Parathyroid adenoma (tissue), 2 donors: ENCODE measurements at regions not wholly inside any gene's neighbourhood (a gene's known extent, or its start where the extent isn't known, plus 50 kb on each side); places are given as distances from the start of the nearest gene placed in this dataset.

Experiments used
- H2AFZ ChIP-seq: fragments of 300-600 bp; sonication (generic); one replicate; pipeline ENCODE4 v1.7.0; 2017; ENCODE audit warnings: antibody characterized with exemption, mild to moderate bottlenecking
- H3K27ac ChIP-seq: fragments of 300-600 bp; sonication (generic); one replicate; pipeline ENCODE4 v1.7.0; 2017
- H3K27me3 ChIP-seq: fragments of 300-600 bp; sonication (generic); one replicate; pipeline ENCODE4 v1.7.0; 2017; ENCODE audit warnings: low read length; ENCODE audit not compliant: control insufficient read depth, insufficient read depth
- H3K36me3 ChIP-seq: fragments of 300-600 bp; sonication (generic); one replicate; pipeline ENCODE4 v1.7.0; 2017; ENCODE audit warnings: low read length; ENCODE audit not compliant: control insufficient read depth, insufficient read depth
- H3K4me1 ChIP-seq: fragments of 300-600 bp; sonication (generic); one replicate; pipeline ENCODE4 v1.7.0; 2017; ENCODE audit warnings: control low read depth
- H3K4me2 ChIP-seq: fragments of 300-600 bp; sonication (generic); one replicate; pipeline ENCODE4 v1.7.0; 2017; ENCODE audit warnings: low read length
- H3K4me3 ChIP-seq: fragments of 300-600 bp; sonication (generic); one replicate; pipeline ENCODE4 v1.7.0; 2017; ENCODE audit warnings: low read depth, low read length
- H3K79me2 ChIP-seq: fragments of 300-600 bp; sonication (generic); one replicate; pipeline ENCODE4 v1.7.0; 2017; ENCODE audit warnings: control low read depth
- H3K9ac ChIP-seq: fragments of 300-600 bp; sonication (generic); one replicate; pipeline ENCODE4 v1.7.0; 2017; ENCODE audit warnings: mild to moderate bottlenecking
- H3K9me3 ChIP-seq: fragments of 300-600 bp; sonication (generic); one replicate; pipeline ENCODE4 v1.7.0; 2017; ENCODE audit warnings: low read length; ENCODE audit not compliant: control insufficient read depth
- TF ChIP-seq, protein P1 (sequence below): fragments of 300-600 bp; sonication (generic); IDR thresholded peaks from one replicate; pipeline ENCODE4 v1.7.0; 2017; ENCODE audit warnings: antibody characterized with exemption, mild to moderate bottlenecking
- donor health status: primary hyperparathyroidism.

- Histone ChIP-seq H3K4me3 (no peak overlapping the region), H3K79me2 (no peaks in the 10 kb centered on the region), H3K4me2 (no peak overlapping the region)
These were observed 569.4 kb downstream of the CDH26 start for GRCh38 chr20:60527656-60528055.

GRCh38 chr20:60528141-60528540 is 569.9 kb downstream of the CDH26 start:
- Histone ChIP-seq H3K4me1 (no peaks in the 10 kb centered on the region), H2AFZ (no peak overlapping the region), H3K27ac (no peak overlapping the region), H3K27me3 (no peaks in the 10 kb centered on the region), H3K79me2 (no peaks in the 10 kb centered on the region), H3K4me2 (no peak overlapping the region), H3K9ac (no peak overlapping the region), H3K4me3 (no peak overlapping the region), H3K9me3 (no peaks in the 10 kb centered on the region), H3K36me3 (no peaks in the 10 kb centered on the region)
- TF ChIP-seq, protein P1, sequence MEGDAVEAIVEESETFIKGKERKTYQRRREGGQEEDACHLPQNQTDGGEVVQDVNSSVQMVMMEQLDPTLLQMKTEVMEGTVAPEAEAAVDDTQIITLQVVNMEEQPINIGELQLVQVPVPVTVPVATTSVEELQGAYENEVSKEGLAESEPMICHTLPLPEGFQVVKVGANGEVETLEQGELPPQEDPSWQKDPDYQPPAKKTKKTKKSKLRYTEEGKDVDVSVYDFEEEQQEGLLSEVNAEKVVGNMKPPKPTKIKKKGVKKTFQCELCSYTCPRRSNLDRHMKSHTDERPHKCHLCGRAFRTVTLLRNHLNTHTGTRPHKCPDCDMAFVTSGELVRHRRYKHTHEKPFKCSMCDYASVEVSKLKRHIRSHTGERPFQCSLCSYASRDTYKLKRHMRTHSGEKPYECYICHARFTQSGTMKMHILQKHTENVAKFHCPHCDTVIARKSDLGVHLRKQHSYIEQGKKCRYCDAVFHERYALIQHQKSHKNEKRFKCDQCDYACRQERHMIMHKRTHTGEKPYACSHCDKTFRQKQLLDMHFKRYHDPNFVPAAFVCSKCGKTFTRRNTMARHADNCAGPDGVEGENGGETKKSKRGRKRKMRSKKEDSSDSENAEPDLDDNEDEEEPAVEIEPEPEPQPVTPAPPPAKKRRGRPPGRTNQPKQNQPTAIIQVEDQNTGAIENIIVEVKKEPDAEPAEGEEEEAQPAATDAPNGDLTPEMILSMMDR, result no peak

More at GRCh38 chr20:60527656-60528055, 569.4 kb downstream of the CDH26 start:
- no peaks in the 10 kb centered on the region for H3K4me1 ChIP-seq
- TF ChIP-seq, protein P1, result no peak
- no peak overlapping the region for H3K27ac ChIP-seq
- H2AFZ ChIP-seq, result no peak overlapping the region
- no peaks in the 10 kb centered on the region for H3K36me3 ChIP-seq
- H3K9me3 ChIP-seq, result no peaks in the 10 kb centered on the region
- no peaks in the 10 kb centered on the region for H3K27me3 ChIP-seq
- no peak overlapping the region for H3K9ac ChIP-seq

- Histone ChIP-seq H2AFZ (no peak overlapping the region), H3K79me2 (no peaks in the 10 kb centered on the region), H3K4me3 (no peak overlapping the region), H3K4me1 (no peaks in the 10 kb centered on the region), H3K4me2 (no peak overlapping the region), H3K27ac (no peak overlapping the region), H3K9me3 (no peaks in the 10 kb centered on the region), H3K27me3 (no peaks in the 10 kb centered on the region), H3K36me3 (no peaks in the 10 kb centered on the region), H3K9ac (no peak overlapping the region)
- TF ChIP-seq, protein P1, result no peak
These were observed 570.9 kb downstream of the CDH26 start for GRCh38 chr20:60529149-60529548.

GRCh38 chr20:60535211-60535610 is 577.0 kb downstream of the CDH26 start:
- Histone ChIP-seq H3K79me2 (no peaks in the 10 kb centered on the region), H3K9me3 (no peaks in the 10 kb centered on the region), H3K4me1 (no peaks in the 10 kb centered on the region), H3K9ac (no peak overlapping the region), H3K4me3 (no peak overlapping the region), H3K36me3 (no peaks in the 10 kb centered on the region), H3K4me2 (no peak overlapping the region), H2AFZ (no peak overlapping the region), H3K27me3 (no peaks in the 10 kb centered on the region), H3K27ac (no peak overlapping the region)
- TF ChIP-seq, protein P1, result no peak

DNA sequence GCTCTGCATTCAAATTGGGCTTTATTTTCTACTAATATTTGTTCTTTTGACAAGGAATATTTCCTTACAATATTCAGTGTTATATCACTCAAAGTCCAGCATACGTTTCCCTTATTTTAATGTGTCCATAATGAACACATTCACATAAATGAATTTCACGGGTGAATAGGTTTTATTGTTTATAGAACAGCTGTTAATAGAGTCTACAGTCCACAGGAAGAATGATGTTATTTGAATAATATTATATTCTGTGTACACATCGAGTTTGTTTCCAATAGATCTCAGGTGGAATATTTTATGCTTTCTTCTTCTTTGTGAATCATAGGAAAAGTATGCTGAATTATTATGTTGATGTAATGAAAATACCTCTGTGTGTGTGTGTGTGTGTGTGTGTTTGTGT is 582.4 kb downstream of the CDH26 start:
- H3K9me3 ChIP-seq, result no peaks in the 10 kb centered on the region
- no peaks in the 10 kb centered on the region for H3K4me1 ChIP-seq
- no peaks in the 10 kb centered on the region for H3K36me3 ChIP-seq
- no peak overlapping the region for H3K27ac ChIP-seq
- H3K4me3 ChIP-seq, result no peak overlapping the region
- no peak overlapping the region for H3K9ac ChIP-seq
- H3K27me3 ChIP-seq, result no peaks in the 10 kb centered on the region
- TF ChIP-seq, protein P1, result no peak
- H2AFZ ChIP-seq, result no peak overlapping the region
- no peaks in the 10 kb centered on the region for H3K79me2 ChIP-seq
- H3K4me2 ChIP-seq, result no peak overlapping the region
